GM18520 (cell line): ENCODE measurements at regions not wholly inside any gene's neighbourhood (a gene's known extent, or its start where the extent isn't known, plus 50 kb on each side); places are given as distances from the start of the nearest gene placed in this dataset.
"Not testable (repeated sequence)": the region's sequence is repeated elsewhere in the genome, so short reads cannot be mapped to it uniquely, and the experiment has no call there.

ENCODE experiments used
- ATAC-seq: cut with Tn5 transposase; IDR thresholded peaks from one replicate; pipeline ENCODE4 v1.9.1; 2021; ENCODE audit not compliant: unreplicated experiment

DNA sequence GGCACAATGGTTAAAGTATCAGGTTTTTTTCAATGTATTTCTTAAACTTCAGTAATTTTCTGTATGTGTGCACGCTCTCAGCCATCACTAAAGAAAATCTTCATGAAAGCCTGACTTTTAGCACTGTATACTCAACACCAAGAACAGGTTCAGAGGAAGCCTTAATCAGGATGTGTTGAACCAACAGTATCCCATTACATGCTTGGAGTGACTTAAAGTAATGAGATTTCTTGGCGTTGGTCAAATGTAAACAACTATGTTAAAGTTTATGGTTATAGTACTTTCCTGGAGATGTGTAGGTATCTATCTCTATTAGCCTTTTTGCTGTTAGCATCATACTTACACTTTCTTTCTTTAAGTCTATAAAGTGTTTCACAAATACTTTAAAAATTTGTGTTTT lies 335.0 kb downstream of the CCER1 start:
- ATAC-seq = no peak

DNA sequence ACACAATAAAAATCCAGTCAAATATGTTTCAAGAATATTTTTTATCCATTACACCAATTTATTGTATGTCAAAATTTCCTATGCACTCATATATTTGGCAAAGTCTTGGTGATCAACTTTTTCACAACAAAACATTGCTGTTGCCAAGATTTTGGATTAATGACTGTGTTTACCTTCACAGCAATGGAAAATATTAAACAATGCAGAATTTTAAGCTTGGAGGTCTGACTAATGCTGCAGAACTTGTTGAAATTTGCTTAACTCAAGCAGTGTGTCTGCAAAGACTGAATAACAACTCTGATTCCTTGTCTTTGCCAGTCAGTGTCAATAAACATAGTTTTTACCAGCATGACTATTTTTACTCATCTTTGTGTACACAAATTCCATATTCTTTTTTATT lies 336.4 kb downstream of the CCER1 start:
- no peak for ATAC-seq

DNA sequence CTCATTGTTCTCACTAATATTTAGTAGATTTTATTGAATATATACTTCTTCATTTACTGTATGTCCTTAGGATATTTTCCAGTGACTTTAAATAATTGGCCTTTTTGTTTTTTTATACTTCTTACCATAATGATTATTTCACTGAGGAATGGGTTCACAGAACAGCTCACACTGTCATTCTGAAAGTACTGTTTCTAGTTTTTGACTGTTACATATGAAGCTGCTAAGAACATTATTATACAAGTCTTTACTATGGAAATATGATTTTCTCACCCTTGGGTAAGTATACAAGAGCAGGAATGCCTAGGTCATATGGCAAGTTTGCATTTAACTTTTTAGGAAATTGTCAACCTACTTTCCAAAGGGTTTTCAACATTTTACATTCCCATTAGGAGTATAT lies 343.1 kb downstream of the CCER1 start:
- no peak for ATAC-seq

DNA sequence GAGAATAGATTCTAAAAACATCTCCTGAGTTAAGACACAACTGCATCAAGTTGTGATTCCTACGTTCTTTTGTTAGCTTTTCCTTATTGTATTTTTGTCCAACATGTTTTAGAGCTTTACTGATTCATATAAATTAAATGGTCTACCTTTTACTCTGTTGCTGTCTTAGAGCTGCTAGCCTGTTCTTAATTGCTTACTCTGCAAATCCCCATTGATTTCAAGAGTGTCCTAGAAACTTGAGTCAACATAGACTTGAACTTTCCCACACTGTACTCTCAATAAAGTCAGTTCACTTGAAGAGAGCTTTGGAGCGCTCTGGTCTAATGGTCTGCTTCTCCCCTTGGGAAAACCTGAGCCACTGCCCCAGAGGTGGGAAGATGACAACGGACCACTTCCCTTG lies 343.9 kb downstream of the CCER1 start:
- no peak for ATAC-seq

DNA sequence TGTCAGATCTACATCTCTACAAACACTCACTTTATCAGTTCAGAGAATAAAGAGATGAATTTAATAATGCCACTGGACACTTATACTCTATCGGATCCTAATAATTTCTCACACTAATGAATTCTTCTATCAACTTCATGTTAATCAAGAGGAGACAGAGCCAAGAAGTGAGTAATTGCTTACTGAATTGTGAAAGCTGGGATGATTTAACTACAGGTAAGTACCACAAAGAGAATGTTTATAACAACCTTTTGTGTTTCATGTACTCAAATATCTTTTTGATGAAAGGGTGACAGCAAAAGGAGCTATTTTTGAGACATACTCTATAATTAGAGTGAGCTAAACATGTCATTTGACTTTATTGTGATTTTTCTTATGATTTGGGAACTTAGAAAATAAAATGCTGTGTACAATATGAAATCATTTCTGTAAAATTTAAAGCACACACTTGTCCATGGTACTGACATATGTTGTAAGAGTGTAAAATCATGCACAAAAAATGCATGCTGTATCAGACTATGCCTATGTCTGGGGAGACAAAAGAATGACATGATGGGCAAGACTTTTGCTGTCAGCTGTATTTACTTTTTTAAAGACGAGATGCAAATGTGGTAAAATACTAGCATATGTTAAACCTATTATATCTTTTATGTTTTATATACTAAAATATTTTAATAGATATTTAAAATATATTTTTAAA lies 361.2 kb downstream of the CCER1 start:
- ATAC-seq = no peak

DNA sequence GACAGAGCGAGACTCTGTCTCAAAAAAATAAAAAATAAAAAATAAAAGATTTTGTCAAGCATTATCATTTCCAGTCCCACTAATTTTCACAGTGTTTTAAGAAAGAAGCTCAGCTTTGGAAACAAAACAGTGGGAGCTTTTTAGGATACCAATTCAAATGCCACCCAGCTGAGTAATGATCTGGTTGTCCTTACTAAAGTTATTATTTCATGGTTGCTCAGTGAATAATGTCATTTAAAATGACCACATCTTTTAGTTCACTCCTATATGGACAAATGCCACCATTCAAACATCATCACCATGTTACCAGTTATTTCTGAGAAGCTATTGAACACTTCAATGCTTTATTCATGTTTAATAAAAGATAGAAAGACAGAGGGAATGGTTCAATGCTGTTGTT lies 365.0 kb downstream of the CCER1 start:
- ATAC-seq = no peak

DNA sequence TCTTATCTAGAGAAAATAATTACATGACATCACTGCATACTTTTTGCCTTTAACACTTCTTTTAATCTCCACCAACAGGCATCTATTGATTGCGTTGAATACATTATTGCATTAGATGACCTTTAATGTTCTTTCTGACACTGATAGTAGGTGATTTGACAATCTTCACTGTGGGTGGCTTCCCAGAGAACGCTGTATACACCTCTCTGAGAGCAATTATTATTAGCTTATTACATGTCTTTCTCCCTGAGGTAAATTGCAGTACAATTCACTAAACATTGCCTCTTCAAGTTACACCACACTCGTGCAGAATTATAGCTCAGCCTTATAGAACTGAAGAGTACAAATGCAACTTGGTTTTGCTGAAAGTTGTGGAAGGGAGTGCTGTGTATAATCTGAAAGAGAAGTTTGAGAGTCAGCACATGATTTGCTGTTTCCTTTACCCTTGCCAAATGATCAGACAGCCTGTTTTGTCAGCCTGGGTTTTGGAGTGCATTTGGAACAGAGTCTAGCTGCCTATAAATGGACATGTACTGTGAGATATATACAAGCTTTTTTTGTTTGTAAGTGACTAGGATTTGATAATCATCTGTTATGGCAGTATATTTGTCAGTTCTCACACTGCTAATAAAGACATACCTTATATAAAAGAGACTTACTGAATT lies 369.2 kb downstream of the CCER1 start:
- no peak for ATAC-seq

DNA sequence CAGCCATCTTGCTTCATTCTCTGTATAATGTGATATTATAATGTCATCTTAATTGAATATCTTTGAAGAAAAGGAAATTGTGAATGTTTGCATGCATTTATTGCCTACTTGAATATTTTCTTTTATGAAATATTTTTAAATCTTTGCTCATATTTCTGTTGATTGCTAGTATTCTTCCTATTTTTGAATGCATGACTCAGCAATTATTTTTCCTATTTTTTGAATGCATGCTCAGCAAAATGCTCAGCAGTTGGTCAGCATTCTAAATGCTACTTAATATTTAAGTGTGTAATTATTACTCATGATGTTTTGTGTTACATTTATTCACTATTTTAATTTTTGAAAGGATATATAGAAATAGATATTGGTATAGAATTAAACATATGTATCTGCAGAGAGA lies 378.3 kb downstream of the CCER1 start:
- no peak for ATAC-seq

DNA sequence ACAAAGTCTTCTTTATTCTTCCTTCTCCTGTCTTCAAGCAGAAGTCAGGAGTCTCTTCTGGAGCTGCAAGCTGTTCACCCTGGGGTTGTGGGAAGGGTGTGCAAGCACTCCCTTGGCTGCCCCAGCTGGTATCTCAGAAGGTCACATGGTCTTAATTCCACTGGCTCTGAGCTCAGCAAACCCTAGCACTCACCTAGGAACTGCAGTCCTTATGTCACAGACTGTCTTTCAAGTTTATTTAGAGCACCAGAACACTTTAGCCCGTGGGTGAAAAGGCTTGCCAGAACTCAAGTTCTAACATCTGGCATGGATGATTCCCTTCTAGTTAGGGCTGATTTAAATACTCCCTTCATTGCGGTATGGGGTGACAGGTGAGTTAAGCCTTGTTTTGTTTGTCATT lies 379.0 kb downstream of the CCER1 start:
- no peak for ATAC-seq

DNA sequence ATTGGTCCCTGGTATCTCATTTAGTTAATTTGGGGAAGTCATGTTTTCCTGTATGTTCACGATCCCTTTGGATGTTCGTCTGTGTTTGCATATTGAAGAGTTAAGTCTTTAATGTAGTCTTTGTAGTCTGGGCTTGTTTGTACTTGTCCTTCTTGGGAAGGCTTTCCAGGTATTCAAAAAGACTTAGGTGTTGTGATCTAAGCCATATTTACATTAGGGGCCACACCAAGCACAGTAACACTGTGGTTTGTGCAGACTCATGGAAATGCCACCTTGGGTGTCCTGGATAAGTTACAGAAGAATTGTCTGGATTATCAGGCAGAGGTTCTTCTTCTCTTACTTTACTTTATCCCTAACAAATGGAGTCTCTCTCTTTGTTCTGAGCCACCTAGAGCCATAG lies 380.3 kb downstream of the CCER1 start:
- no peak for ATAC-seq

DNA sequence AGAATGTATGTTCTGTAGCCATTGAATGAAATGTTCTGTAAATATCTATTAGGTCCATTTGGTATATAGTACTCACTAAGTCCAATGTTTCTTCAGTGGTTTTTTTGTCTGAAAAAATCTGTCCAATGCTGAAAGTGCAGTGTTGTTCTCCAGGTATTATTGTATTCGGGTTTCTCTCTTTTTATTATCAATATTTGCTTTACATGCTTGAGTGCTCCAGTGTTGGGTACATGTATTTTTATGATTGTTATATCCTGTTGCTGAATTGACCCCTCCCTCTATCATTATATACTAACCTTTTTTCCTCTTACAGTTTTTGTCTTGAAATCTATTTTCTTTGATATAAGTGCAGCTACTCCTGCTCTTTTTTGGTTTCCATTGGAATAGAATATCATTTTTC lies 382.2 kb downstream of the CCER1 start:
- no peak for ATAC-seq

DNA sequence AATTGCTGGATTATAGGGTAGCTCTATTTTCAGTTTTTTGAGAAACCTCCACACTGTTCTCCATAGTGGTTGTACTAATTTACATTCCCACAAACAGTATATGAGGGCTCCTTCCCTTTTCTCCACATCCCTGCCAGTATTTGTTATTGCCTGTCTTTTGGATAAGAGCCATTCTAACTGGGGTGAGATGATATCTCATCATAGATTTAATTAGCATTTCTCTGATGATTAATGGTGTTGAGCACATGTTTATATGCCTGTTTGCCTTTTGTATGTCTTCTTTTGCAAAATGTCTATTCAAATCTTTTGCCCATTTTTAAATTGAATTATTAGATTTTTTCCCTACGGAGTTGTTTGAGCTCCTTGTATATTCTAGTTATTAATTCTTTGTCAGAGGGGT lies 385.3 kb downstream of the CCER1 start:
- no peak for ATAC-seq

DNA sequence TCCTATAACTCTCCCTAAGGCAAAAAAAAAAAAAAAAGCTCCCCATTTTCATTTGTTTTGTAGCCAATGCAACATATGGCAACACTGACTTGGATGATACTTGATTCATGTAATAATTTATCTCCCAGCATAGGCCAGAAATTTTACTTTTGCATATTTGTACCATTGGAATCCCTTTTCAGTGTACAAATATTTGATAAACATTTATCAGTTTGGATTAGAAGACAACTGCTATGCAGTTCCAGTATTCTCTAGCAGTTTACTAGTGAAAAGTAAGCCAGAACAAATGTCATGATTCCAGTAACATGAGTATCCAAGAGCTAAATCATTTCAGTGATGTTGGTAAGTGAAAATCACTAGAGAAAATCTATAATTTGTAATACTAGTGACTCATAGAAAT lies 392.3 kb downstream of the CCER1 start:
- ATAC-seq = no peak

DNA sequence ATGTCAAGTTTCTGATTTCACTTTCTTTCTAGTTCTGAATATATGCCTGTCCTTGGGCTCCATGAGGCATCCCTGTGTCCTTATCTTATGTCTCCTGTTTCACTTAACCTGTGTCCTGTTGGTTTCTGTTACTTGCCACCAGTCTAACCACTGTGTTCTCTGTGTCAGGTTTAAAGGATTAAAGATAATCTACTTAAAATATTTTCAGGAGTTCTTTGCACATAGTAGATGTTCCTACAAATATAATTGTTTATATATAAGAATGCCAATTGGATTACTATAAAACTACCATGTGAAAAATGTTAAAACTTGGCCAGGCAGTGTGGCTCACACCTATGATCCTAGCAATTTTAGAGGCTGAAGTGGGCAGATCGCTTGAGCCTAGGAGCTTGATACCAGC lies 406.4 kb downstream of the CCER1 start:
- ATAC-seq = no peak

DNA sequence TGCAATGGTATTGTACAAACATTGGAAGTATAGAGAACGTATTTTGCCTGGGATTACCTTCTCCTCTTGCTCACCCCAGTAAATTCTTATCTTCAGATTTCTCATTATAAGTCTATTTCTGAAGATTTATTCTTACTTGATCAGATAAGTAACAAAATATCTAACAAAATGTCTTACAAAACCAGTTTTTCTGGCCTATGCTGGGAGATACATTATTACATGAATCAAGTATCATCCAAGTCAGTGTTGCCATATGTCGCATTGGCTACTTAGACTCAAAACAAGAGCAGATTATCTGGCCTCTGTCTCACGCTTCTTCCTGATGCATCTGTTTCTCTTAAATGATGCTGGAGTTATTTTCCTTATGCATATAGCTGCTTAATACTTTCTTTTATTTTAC lies 408.5 kb downstream of the CCER1 start:
- no peak for ATAC-seq

DNA sequence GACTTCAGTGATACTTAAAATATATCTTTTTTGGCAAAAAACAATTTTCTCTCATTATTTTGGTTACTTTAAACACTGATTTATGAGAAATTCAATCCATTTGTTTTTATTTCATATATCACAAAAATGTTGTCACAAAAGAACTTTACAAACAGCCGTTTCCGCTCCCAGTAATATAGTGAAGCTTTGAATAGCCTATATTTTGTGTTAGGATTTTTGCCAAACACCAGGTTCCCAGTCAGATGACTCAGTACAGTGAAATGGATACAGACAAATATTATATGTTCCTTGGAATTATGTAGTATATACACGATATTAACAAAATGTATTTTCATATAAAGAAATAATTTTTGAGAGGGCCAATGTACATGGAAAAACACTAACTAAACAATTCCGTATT lies 411.1 kb downstream of the CCER1 start:
- ATAC-seq = no peak

DNA sequence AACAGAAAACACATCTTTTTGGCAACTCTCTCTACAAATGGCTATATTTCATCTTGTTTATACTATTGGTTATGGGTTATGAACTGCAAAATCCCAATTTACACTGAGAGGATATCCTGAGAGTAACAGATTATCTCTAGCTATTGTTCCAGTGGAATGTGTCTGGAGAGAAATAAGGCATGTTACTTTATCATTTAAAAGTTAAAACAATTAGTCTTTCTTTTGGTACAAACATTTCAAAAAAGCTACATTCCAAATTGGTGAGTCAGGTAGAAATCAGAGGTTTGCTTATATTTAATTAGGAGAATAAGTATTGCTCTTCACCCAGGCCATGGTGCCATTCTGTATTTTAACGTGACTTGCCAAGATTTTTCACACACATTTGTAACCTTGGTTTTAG lies 411.6 kb downstream of the CCER1 start:
- ATAC-seq = no peak

DNA sequence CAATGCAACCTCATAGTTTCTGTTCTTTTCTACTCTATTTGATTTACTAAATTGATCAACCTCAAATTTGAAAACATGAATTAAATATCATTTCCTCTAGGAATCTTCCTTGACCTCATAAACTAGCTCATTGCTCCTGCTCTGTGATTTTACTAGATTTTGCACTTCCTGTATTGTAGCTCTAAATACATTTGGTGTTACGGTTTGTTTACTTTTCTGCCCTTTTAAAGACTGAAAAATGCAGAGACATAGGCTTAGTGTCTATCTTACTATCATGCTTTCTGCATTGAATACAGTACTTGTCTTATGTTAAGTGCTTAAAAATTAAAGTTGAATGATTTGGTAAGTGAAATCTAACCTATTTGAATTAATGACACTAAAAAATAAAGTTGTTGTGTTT lies 412.1 kb downstream of the CCER1 start:
- not testable (repeated sequence) for ATAC-seq

DNA sequence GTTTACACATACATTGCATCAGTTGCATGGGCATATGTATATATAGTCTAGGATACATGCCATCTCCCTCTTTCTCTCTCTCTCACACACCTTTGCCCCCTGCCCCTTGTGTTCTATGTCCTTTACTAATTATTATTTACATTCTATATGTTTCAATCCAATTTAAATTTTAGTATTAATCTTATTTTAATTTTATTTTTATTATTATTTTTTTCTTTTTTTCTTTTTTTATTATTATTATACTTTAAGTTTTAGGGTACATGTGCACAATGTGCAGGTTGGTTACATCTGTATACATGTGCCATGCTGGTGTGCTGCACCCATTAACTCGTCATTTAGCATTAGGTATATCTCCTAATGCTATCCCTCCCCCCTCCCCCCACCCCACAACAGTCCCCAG lies 421.1 kb downstream of the CCER1 start:
- not testable (repeated sequence) for ATAC-seq

DNA sequence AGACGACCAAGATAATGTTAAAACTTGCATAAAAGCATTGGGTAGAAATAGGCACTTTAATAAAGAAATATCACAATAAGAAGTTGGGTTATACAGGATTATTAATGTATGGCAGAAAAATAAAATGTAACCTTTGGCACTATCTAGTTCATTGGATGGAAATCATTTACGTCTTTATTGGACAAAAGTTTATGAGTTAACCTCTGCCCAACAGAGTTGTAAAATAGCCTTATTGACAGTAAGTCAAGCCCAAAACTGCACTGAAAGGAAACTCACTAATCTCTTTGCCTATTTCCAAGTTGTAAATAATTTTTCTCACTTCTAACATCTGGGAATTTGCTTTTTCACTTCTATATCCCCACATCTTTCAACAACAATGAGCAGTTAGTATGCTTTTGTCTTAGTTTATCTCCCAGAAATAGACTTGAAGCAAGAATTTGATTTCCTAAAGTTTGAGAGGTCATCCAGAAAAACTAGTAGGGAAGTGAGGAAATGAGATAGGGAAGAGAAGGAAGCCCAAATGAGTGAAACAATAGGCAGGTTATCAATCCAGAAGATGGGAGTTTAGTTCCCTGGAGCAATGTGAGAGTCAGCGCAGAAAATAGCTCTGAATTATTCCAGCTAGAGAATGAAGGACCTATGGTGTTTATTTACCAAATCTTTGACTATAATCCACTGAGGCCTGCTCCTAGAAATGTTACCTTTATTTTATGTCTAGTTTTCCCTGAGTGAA lies 434.8 kb downstream of the CCER1 start:
- ATAC-seq = no peak

DNA sequence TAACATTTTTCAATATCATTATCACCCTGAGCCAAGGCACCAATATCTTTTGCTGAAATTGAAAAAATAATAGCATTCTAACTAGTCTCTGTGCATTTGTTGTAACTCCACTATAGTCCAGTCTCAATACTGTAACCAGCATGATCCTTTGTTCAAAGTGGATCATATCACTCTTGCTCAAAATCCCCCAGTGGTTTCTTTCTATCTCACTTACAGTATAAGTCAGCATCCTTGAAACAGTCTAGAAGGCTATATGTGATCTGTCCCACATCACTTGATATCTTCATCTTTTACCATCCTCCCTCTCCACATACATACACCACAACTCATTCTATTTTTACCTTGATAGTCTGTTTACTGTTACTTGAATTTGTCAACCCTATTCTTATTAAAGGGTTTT lies 435.7 kb downstream of the CCER1 start:
- ATAC-seq = no peak
